ENCODE measurements at regions not wholly inside any gene's neighbourhood (a gene's known extent, or its start where the extent isn't known, plus 50 kb on each side); places are given as distances from the start of the nearest gene placed in this dataset.

GRCh38 chr15:29635513-29636098 lies 186.7 kb downstream of the TJP1 start:
- no peak for TF ChIP-seq CTCF (IDR thresholded peaks at IDR 0.05; ENCODE audit: extremely low read depth in 1 of 2, insufficient read depth in 1 of 2, low read depth in 1 of 2, low read length in 2 of 2)
- TF ChIP-seq POLR2A (IDR thresholded peaks at IDR 0.05; ENCODE audit: low read depth, low read length), result no peak
- TF ChIP-seq MAX (IDR thresholded peaks at IDR 0.05; ENCODE audit: insufficient read depth, insufficient read length), result no peak
- TF ChIP-seq EZH2 (IDR thresholded peaks at IDR 0.05; ENCODE audit: borderline replicate concordance, low read depth, low read length, severe bottlenecking), result no peak
- no peak for TF ChIP-seq POLR2AphosphoS5 (IDR thresholded peaks at IDR 0.05; ENCODE audit: insufficient read depth, low read depth, low read length)
- no peak for TF ChIP-seq GATA2 (IDR thresholded peaks at IDR 0.05; ENCODE audit: insufficient read depth, insufficient read length, low read depth, low read length)
- no peak for TF ChIP-seq JUN (IDR thresholded peaks at IDR 0.05; ENCODE audit: borderline replicate concordance, insufficient read depth, insufficient read length, low read depth)
- no peak for TF ChIP-seq FOS (IDR thresholded peaks at IDR 0.05; ENCODE audit: borderline replicate concordance, insufficient read depth, low read length)
- TF ChIP-seq MYC (IDR thresholded peaks at IDR 0.05; ENCODE audit: low read depth, low read length), result no peak
